ENCODE measurements at regions not wholly inside any gene's neighbourhood (a gene's known extent, or its start where the extent isn't known, plus 50 kb on each side); places are given as distances from the start of the nearest gene placed in this dataset.

- no peak for DNase-seq
These were observed 281.9 kb upstream of the C2CD4B start for GRCh38 chr15:62446984-62447383.

DNA sequence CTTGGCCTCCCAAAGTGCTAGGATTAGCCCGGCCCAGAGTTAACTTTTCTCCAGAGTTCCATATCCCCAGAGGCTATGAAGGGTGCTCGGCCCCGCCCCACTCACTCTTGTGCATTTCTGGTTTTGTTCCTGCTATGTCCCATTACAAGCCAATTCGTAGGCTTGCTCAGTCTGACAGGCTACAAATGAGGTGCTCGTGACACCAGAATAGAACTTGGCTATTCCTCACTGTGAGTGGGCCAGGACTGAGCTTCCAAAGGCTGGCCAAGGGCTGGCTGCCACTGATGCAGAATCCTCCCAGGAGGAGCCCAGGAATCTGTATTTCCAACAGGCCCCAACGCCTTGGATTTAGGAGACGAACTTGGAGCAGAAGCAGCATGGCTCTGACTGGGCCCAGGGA, 282.7 kb upstream of the C2CD4B start:
- DNase-seq, result no peak

DNA sequence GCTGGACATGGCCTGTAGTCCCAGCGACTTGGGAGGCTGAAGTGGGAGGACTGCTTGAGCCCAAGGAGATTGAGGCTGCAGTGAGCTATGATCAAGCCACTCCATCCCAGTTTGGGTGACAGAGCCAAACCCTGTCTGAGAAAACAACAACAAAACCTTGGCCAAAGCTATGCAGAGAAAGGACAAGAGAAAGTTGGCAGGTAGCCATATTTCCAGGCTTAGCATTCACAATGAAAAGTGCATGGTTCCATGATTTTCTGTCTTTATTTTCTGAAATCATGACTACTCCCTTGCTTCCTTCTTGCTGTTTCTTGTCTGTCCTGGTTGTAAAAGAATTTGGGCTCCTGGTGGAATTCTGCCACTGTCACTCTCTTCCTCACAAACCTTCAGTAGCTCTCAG, 284.6 kb upstream of the C2CD4B start:
- DNase-seq, result no peak

GRCh38 chr15:62450061-62450460, 285.0 kb upstream of the C2CD4B start:
- no peak for DNase-seq

DNA sequence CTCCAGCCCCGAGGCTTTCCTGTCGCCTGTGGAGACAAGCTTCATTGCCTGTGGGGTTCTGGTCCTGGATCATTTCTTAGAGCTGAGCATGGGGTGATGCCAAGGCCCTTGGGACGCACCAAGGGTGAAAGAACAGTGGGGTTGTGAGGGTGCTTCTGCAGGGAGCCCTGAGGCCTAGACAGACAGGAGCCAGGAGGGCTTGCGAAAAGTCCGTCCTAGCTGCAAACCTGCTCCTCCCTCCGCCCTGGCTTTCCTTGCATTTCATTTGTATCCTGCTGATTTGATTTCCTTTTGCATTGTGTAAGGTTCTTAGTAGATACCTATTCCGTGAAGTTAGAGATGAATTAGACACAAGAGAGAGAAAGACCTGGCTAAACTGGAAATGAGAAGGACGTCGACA, 286.9 kb upstream of the C2CD4B start:
- no peak for DNase-seq

DNA sequence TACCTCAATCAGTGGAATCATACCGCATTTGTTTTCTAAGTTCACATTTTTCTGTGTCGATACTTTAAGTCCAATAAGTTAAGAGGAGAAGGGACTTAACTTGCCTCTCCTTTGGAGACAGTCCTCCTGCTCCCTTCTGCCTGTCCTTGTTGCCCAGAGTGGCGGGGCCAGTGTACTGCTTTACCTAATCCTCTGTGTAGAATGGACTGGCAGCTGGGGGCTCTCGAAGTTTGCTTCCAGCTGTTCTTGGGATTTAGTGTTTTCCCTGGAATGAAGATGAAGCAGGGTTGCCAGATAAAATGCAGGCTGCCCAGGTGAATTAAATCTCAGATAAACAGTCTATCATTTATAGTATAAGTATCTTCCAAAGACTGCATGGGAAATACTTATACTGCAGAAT, 287.6 kb upstream of the C2CD4B start:
- no peak for DNase-seq

DNA sequence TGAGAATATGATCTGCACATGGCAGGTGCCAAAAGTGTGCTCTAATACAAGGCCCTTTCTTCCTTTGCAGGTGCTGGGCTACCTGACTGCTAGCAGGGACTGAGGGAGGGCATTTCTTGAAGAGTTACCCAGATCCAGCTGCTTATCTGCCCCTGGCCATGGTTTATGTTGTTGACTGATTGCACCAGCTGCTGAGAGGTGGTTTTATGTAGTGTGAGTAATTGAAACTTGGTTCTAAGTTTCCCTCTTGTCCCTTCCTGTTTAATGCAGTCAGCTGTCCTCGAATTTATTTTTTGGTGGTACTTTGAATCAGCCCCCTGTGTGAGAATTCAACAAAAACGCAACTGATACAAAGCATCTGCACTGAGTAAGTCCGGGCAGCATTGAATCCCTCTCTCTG, 288.3 kb upstream of the C2CD4B start:
- DNase-seq, result no peak

GRCh38 chr15:62453981-62454380, 288.9 kb upstream of the C2CD4B start:
- no peak for DNase-seq

DNA sequence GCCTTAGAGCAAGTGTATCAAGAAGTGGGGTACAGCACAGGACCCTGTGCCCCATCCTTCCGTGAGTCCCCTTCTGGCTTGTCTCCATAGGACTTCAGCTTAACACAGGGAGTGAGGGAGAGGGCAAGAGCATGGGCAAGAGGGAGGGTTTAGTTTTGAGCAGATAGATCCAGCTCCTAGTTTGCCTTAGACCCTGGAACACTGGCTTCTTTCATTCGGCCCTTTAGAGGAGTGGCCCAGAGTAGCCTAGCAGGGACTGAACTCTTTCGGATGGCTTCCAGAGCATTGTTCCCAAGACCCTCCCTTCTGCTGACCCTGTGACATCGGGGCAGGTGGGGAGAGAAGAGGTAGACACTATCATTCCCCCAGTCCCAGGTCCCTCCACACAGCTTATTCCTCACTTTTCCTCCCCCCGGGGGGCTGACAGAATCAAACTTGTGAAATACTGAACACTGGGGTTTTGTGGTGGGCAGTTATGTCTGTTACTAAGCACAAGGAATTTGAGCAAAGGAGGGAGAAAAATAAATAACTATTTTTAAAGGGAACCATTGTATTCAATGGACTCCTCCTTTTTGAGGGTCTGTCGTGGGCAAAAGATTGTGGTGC, 289.6 kb upstream of the C2CD4B start:
- no peak for DNase-seq

DNA sequence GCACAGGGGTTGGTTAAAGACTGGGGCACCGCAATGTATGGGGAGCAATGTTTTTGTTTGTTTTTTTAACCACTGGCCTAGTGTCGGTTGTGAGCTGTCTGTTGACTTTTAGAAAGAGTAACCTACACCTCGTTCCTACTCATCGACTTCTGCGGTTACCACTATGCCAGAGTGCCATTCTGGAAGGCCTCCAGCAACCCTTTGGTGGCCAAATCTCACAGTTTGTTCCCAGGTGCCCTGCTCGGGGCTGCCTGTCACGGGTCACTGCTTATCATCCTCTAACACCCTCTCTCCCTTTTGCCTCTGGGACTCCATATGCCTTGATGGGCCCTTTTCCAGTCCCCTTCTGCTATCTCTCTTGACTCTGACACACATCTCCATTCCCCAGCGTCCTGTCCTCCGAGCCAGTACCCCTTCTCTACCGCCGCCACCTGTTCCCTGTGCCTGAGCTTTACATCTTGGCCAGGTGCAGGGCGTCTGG, 290.4 kb upstream of the C2CD4B start:
- DNase-seq, result no peak

DNA sequence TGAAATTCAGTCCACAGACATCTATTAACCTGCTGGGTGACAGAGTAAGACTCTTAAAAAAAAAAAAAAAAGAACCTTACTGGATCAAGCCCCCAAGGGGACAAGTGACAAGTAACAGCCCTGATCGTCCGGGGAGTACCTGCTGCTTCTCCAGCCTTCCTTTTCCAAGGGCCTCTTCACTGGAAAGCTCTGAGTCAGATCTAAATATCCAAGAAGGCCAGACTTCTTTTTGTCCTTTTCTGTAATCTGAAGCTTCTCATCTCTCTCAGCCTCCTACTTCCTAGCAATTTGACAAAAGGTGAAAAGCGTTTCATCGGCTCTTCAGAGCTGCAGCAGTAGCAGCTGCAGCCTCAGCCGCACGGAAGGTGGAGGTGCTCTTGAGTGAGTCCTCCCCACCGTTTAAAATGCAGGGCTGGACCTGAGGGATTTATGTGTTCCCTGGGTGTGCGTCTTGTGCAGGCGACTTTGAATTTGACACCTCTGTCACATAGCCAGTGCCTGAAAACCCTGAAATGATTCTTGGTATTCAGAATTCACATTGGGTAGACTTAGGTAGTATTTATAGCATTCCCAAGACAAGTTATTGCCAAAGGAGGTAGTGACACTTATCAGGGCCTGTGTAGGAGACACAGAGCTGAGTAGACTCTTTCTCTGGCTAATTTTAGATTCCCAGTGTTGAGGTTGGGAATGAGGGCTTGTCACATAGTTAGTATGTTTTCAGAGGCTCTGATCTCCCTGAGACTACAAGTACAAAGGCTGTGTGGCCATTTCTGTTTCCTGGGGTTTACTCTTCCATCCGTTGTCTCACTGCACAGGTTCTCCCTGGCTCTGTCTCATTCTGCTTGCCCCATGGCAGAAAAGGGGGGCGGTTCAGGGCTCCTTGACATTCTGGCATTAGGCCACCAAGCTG, 291.2 kb upstream of the C2CD4B start:
- no peak for DNase-seq

GRCh38 chr15:62457100-62457499, 292.0 kb upstream of the C2CD4B start:
- DNase-seq, result no peak

GRCh38 chr15:62459875-62460274, 294.8 kb upstream of the C2CD4B start:
- DNase-seq, result no peak

DNA sequence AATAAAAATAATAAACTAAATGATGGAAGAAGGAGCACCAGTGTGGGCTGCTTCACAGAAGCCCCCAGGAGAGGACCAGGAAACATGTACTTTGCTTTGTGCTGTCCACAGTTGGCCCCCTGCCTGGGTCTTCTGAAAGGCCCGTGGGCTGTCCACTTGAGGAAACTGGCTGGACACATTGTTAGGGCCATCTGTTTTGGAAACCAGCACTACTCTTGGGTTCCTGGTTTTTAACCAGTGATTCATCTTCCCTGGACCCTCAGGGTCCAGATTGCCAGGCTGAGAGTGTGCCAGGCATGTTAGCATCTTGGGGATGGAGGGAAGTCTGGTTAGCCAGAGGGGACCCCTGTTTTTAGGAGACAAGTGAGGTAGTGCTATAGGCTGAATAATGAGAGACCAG, 297.2 kb upstream of the C2CD4B start:
- no peak for DNase-seq

GRCh38 chr15:62462721-62463120, 297.6 kb upstream of the C2CD4B start:
- no peak for DNase-seq

DNA sequence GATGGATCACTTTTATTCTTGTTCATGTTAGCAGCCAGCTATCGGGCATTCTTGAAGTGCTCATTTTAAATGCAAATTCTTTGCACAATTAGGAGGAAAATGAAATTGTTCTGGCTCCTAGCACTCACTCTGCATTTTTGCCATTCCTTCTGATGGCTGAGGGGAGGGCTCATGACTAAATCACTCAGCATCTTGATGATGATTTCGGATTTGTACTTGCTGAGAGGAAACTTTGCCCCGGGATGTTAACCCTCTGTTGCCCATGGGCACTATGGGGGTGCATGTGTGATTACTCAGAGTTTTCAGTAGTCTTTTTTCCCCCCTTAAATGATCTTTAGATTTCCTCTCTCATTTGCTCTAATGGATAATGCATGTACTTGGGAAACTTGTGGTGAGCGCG, 299.6 kb upstream of the C2CD4B start:
- DNase-seq, result no peak

DNA sequence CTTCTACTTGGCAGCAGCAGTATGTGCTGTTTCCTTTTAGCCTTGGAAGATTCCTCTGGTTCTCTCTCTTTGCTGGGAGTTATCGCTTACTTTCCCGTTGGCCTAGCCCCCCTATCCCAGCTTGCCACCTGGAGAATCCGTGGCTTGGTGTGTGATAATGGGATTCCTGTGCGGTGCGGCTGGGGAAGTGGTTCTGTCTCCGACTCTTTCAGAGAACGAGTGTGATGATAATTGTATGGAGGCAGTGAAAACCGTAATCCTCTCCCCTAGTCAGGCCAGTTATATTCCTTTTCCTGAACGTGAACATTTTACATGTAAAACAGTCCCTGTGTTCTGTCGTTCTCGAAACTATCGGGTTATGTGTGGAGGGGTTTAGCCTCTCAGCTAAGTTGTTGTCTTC, 300.1 kb upstream of the C2CD4B start:
- DNase-seq, result no peak

GRCh38 chr15:62469478-62469873, 304.4 kb upstream of the C2CD4B start:
- DNase-seq, result no peak

GRCh38 chr15:62469874-62470688, 305.0 kb upstream of the C2CD4B start:
- DNase-seq, result no peak

- no peak for DNase-seq
These were observed 307.7 kb upstream of the C2CD4B start for GRCh38 chr15:62472616-62473299.

- no peak for DNase-seq
These were observed 309.1 kb upstream of the C2CD4B start for GRCh38 chr15:62474021-62474770.

- DNase-seq, result no peak
These were observed 309.7 kb upstream of the C2CD4B start for GRCh38 chr15:62474771-62475124.
